ENCODE measurements at regions not wholly inside any gene's neighbourhood (a gene's known extent, or its start where the extent isn't known, plus 50 kb on each side); places are given as distances from the start of the nearest gene placed in this dataset.

- TF ChIP-seq, protein P1, sequence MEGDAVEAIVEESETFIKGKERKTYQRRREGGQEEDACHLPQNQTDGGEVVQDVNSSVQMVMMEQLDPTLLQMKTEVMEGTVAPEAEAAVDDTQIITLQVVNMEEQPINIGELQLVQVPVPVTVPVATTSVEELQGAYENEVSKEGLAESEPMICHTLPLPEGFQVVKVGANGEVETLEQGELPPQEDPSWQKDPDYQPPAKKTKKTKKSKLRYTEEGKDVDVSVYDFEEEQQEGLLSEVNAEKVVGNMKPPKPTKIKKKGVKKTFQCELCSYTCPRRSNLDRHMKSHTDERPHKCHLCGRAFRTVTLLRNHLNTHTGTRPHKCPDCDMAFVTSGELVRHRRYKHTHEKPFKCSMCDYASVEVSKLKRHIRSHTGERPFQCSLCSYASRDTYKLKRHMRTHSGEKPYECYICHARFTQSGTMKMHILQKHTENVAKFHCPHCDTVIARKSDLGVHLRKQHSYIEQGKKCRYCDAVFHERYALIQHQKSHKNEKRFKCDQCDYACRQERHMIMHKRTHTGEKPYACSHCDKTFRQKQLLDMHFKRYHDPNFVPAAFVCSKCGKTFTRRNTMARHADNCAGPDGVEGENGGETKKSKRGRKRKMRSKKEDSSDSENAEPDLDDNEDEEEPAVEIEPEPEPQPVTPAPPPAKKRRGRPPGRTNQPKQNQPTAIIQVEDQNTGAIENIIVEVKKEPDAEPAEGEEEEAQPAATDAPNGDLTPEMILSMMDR (IDR thresholded peaks at IDR 0.05; ENCODE audit: insufficient read depth, low read length, poor library complexity, severe bottlenecking): no peak
- TF ChIP-seq EZH2phosphoT487 (conservative IDR thresholded peaks at IDR 0.05; ENCODE audit: low read length): no peak
These were observed 123.5 kb upstream of the ADCY2 start for GRCh38 chr5:7272408-7272965.

Measured in SU-DHL-6 (cell line).